HL-60 (cell line): ENCODE measurements at regions not wholly inside any gene's neighbourhood (a gene's known extent, or its start where the extent isn't known, plus 50 kb on each side); places are given as distances from the start of the nearest gene placed in this dataset.
"Not testable (repeated sequence)": the region's sequence is repeated elsewhere in the genome, so short reads cannot be mapped to it uniquely, and the experiment has no call there.

ENCODE experiments used
- CTCF ChIP-seq: IDR thresholded peaks from one replicate; pipeline ENCODE4 v1.5.1; 2011; ENCODE audit warnings: low read length, control low read depth, inconsistent platforms; ENCODE audit not compliant: insufficient read depth
- GABPA ChIP-seq: IDR thresholded peaks from 2 replicates; pipeline ENCODE4 v1.6.1; 2012; ENCODE audit warnings: low read depth
- POLR2AphosphoS5 ChIP-seq: IDR thresholded peaks from 2 replicates; pipeline ENCODE4 v1.6.1; 2012; ENCODE audit warnings: low read depth
- REST ChIP-seq: IDR thresholded peaks from 2 replicates; pipeline ENCODE4 v1.6.1; 2012; ENCODE audit warnings: low read depth; ENCODE audit not compliant: insufficient replicate concordance

GRCh38 chr21:13384143-13384542 is 225.4 kb upstream of the POTED start:
- not testable (repeated sequence) for TF ChIP-seq CTCF, GABPA, REST, POLR2AphosphoS5
